Panc1 (cell line): ENCODE measurements at regions not wholly inside any gene's neighbourhood (a gene's known extent, or its start where the extent isn't known, plus 50 kb on each side); places are given as distances from the start of the nearest gene placed in this dataset.

ENCODE experiments used
- ATAC-seq: fragments of 200-7000 bp; cut with Tn5 transposase; 2 replicates; pipeline ENCODE4 v1.9.1; 2020; ENCODE audit warnings: mild to moderate bottlenecking, moderate library complexity
- BruUV-seq: library from RNA; stranded (reverse); fragments of 400-500 nt; replicated peaks from 2 replicates; lab custom pipeline; 2021; lab: Mats Ljungman, UMichigan
- CTCF ChIA-PET: fragments of 300-600 bp; sonication (Branson Sonifier 250); formaldehyde crosslinking; loops from one replicate; lab custom pipeline; 2022; ENCODE audit warnings: antibody characterized with exemption; lab: Charles Lee
- POLR2A ChIA-PET: fragments of 300-600 bp; sonication (Branson Sonifier 250); formaldehyde crosslinking; loops from one replicate; lab custom pipeline; 2022; ENCODE audit warnings: antibody characterized with exemption; lab: Charles Lee
- DNase-seq: peaks from one replicate; pipeline ENCODE4 v3.0.0-alpha.2; 2010; ENCODE audit warnings: low read depth, low spot score
- H3K27ac ChIP-seq: 2 replicates; pipeline ENCODE4 v1.5.1; 2011; ENCODE audit warnings: mild to moderate bottlenecking, low read length, inconsistent platforms
- H3K27me3 ChIP-seq: fragments of 200-500 bp; sonication (Bioruptor generic); 2 replicates; pipeline ENCODE4 v1.6.0; 2014; ENCODE audit warnings: low read length, inconsistent platforms; ENCODE audit not compliant: control insufficient read depth, insufficient read depth
- H3K36me3 ChIP-seq: fragments of 200-500 bp; sonication (Bioruptor generic); 2 replicates; pipeline ENCODE4 v1.5.1; 2014; ENCODE audit warnings: inconsistent platforms, mild to moderate bottlenecking, low read length, moderate library complexity; ENCODE audit not compliant: control insufficient read depth, insufficient read depth
- H3K4me1 ChIP-seq: 2 replicates; pipeline ENCODE4 v1.5.1; 2011; ENCODE audit warnings: inconsistent platforms, mild to moderate bottlenecking, low read length, moderate library complexity; ENCODE audit not compliant: control insufficient read depth, insufficient read depth
- H3K4me3 ChIP-seq, 2 experiments: 2 replicates each; pipeline ENCODE4 v1.5.1; 2011 to 2012; ENCODE audit warnings: low read depth in 2 of 2, low read length in 2 of 2, mild to moderate bottlenecking in 2 of 2, inconsistent platforms in 1 of 2, moderate library complexity in 1 of 2
- H3K9me3 ChIP-seq: fragments of 200-500 bp; sonication (Bioruptor generic); 2 replicates; pipeline ENCODE4 v1.5.1; 2014; ENCODE audit warnings: low read depth, mild to moderate bottlenecking, inconsistent platforms, low read length, moderate library complexity; ENCODE audit not compliant: control insufficient read depth, insufficient read depth
- POLR2AphosphoS5 ChIP-seq: IDR thresholded peaks from 2 replicates; pipeline ENCODE4 v1.6.1; 2012; ENCODE audit warnings: mild to moderate bottlenecking, low read depth, low read length, moderate library complexity
- SIN3A ChIP-seq: IDR thresholded peaks from 2 replicates; pipeline ENCODE4 v1.6.1; 2012; ENCODE audit warnings: low read depth, mild to moderate bottlenecking, low read length, moderate library complexity, borderline replicate concordance; ENCODE audit not compliant: insufficient read depth
- TCF7L2 ChIP-seq: IDR thresholded peaks from 2 replicates; pipeline ENCODE4 v1.6.1; 2011; ENCODE audit warnings: mild to moderate bottlenecking, low read depth, low read length, inconsistent platforms
- in situ Hi-C: cut with HindIII; loops from 2 replicates; pipeline ENCODE4 v1.10.0; 2016; ENCODE audit warnings: low sequenced_read_pairs, low pct_unique_long_range_greater_than_20kb
- intact Hi-C: fragments of 100-400 bp; cut with micrococcal nuclease; formaldehyde crosslinking; loops from one replicate; pipeline ENCODE4 v1.10.0; 2022; ENCODE audit not compliant: unreplicated experiment
- TF ChIP-seq, protein P1 (sequence below): fragments of 450-650 bp; IDR thresholded peaks from 2 replicates; pipeline ENCODE4 v1.5.1; 2017; ENCODE audit warnings: mild to moderate bottlenecking
- TF ChIP-seq, protein P2 (sequence below), 2 experiments: IDR thresholded peaks; 2 replicates each; pipeline ENCODE4 v1.6.1; 2011 to 2012; ENCODE audit warnings: low read depth in 2 of 2, control low read depth in 1 of 2, low read length in 1 of 2, mild to moderate bottlenecking in 1 of 2, moderate library complexity in 1 of 2; ENCODE audit not compliant: insufficient read depth in 1 of 2

GRCh38 chr20:39395478-39396291, 433.5 kb downstream of the DHX35 start:
- Histone ChIP-seq H3K27ac (no peak overlapping the region), H3K36me3 (no peaks in the 10 kb centered on the region), H3K27me3 (no peaks in the 10 kb centered on the region), H3K4me3 (no peak overlapping the region), H3K9me3 (no peaks in the 10 kb centered on the region), H3K4me1 (no peaks in the 10 kb centered on the region)
- in situ Hi-C loops: no loop called here
- no peak for ATAC-seq
- CTCF ChIA-PET: interaction anchor here (0.7 kb wide), 1 partner anchor 345 kb away, joined by 5 read pairs; no protein-coding TSS in a partner anchor
- POLR2A ChIA-PET: no interaction called here
- intact Hi-C loops: no loop called here
- DNase-seq: no peak
- BruUV-seq: no TSS peak
- TF ChIP-seq, protein P1, sequence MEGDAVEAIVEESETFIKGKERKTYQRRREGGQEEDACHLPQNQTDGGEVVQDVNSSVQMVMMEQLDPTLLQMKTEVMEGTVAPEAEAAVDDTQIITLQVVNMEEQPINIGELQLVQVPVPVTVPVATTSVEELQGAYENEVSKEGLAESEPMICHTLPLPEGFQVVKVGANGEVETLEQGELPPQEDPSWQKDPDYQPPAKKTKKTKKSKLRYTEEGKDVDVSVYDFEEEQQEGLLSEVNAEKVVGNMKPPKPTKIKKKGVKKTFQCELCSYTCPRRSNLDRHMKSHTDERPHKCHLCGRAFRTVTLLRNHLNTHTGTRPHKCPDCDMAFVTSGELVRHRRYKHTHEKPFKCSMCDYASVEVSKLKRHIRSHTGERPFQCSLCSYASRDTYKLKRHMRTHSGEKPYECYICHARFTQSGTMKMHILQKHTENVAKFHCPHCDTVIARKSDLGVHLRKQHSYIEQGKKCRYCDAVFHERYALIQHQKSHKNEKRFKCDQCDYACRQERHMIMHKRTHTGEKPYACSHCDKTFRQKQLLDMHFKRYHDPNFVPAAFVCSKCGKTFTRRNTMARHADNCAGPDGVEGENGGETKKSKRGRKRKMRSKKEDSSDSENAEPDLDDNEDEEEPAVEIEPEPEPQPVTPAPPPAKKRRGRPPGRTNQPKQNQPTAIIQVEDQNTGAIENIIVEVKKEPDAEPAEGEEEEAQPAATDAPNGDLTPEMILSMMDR: no peak

GRCh38 chr20:39394461-39394860, 432.3 kb downstream of the DHX35 start:
- intact Hi-C loops (no loop called here), in situ Hi-C loops (no loop called here)
- Histone ChIP-seq H3K27ac (no peak overlapping the region), H3K4me1 (no peaks in the 10 kb centered on the region), H3K9me3 (no peaks in the 10 kb centered on the region), H3K4me3 (no peak overlapping the region), H3K36me3 (no peaks in the 10 kb centered on the region), H3K27me3 (no peaks in the 10 kb centered on the region)
- TF ChIP-seq, protein P2, sequence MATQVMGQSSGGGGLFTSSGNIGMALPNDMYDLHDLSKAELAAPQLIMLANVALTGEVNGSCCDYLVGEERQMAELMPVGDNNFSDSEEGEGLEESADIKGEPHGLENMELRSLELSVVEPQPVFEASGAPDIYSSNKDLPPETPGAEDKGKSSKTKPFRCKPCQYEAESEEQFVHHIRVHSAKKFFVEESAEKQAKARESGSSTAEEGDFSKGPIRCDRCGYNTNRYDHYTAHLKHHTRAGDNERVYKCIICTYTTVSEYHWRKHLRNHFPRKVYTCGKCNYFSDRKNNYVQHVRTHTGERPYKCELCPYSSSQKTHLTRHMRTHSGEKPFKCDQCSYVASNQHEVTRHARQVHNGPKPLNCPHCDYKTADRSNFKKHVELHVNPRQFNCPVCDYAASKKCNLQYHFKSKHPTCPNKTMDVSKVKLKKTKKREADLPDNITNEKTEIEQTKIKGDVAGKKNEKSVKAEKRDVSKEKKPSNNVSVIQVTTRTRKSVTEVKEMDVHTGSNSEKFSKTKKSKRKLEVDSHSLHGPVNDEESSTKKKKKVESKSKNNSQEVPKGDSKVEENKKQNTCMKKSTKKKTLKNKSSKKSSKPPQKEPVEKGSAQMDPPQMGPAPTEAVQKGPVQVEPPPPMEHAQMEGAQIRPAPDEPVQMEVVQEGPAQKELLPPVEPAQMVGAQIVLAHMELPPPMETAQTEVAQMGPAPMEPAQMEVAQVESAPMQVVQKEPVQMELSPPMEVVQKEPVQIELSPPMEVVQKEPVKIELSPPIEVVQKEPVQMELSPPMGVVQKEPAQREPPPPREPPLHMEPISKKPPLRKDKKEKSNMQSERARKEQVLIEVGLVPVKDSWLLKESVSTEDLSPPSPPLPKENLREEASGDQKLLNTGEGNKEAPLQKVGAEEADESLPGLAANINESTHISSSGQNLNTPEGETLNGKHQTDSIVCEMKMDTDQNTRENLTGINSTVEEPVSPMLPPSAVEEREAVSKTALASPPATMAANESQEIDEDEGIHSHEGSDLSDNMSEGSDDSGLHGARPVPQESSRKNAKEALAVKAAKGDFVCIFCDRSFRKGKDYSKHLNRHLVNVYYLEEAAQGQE (IDR thresholded peaks at IDR 0.05; ENCODE audit: insufficient read depth in 1 of 2, low read depth in 2 of 2, low read length in 1 of 2): no peak
- TF ChIP-seq POLR2AphosphoS5 (no peak), SIN3A (no peak), TCF7L2 (no peak)
- TF ChIP-seq, protein P1: no peak
- POLR2A ChIA-PET: no interaction called here
- CTCF ChIA-PET: no interaction called here
- DNase-seq: no peak
- BruUV-seq: no TSS peak
- no peak for ATAC-seq
